Calu3 (cell line): ENCODE measurements at regions not wholly inside any gene's neighbourhood (a gene's known extent, or its start where the extent isn't known, plus 50 kb on each side); places are given as distances from the start of the nearest gene placed in this dataset.

ENCODE experiments used
- BruUV-seq: library from RNA; stranded (reverse); fragments of 400-500 nt; replicated peaks from 2 replicates; lab custom pipeline; 2021; lab: Mats Ljungman, UMichigan
- CTCF ChIA-PET: fragments of 300-600 bp; sonication (Branson Sonifier 250); formaldehyde crosslinking; loops from one replicate; lab custom pipeline; 2022; ENCODE audit warnings: antibody characterized with exemption; lab: Charles Lee
- DNase-seq: peaks from one replicate; pipeline ENCODE4 v3.0.0; 2022
- H3K27ac Mint-ChIP-seq: one replicate; pipeline ENCODE4 v1.8.0; 2022; ENCODE audit warnings: mixed read lengths; ENCODE audit not compliant: unreplicated experiment
- H3K27me3 Mint-ChIP-seq: one replicate; pipeline ENCODE4 v1.8.0; 2022; ENCODE audit warnings: mixed read lengths; ENCODE audit not compliant: unreplicated experiment
- H3K36me3 Mint-ChIP-seq: one replicate; pipeline ENCODE4 v1.8.0; 2022; ENCODE audit warnings: mild to moderate bottlenecking, moderate library complexity, mixed read lengths; ENCODE audit not compliant: insufficient read depth, unreplicated experiment
- H3K4me1 Mint-ChIP-seq: one replicate; pipeline ENCODE4 v1.8.0; 2022; ENCODE audit warnings: mild to moderate bottlenecking, low read depth, mixed read lengths; ENCODE audit not compliant: unreplicated experiment
- H3K4me3 Mint-ChIP-seq: one replicate; pipeline ENCODE4 v1.8.0; 2022; ENCODE audit warnings: mild to moderate bottlenecking, low read depth, moderate library complexity, mixed read lengths; ENCODE audit not compliant: unreplicated experiment
- H3K9me3 Mint-ChIP-seq: one replicate; pipeline ENCODE4 v1.8.0; 2022; ENCODE audit warnings: low read depth, mixed read lengths; ENCODE audit not compliant: unreplicated experiment
- CTCF ChIP-seq: fragments of 200-600 bp; IDR thresholded peaks from one replicate; pipeline ENCODE4 v1.8.0; 2022; ENCODE audit warnings: antibody characterized with exemption; ENCODE audit not compliant: unreplicated experiment
- intact Hi-C: fragments of 100-400 bp; cut with micrococcal nuclease; formaldehyde crosslinking; loops from one replicate; pipeline ENCODE4 v1.10.0; 2022; ENCODE audit not compliant: unreplicated experiment

DNA sequence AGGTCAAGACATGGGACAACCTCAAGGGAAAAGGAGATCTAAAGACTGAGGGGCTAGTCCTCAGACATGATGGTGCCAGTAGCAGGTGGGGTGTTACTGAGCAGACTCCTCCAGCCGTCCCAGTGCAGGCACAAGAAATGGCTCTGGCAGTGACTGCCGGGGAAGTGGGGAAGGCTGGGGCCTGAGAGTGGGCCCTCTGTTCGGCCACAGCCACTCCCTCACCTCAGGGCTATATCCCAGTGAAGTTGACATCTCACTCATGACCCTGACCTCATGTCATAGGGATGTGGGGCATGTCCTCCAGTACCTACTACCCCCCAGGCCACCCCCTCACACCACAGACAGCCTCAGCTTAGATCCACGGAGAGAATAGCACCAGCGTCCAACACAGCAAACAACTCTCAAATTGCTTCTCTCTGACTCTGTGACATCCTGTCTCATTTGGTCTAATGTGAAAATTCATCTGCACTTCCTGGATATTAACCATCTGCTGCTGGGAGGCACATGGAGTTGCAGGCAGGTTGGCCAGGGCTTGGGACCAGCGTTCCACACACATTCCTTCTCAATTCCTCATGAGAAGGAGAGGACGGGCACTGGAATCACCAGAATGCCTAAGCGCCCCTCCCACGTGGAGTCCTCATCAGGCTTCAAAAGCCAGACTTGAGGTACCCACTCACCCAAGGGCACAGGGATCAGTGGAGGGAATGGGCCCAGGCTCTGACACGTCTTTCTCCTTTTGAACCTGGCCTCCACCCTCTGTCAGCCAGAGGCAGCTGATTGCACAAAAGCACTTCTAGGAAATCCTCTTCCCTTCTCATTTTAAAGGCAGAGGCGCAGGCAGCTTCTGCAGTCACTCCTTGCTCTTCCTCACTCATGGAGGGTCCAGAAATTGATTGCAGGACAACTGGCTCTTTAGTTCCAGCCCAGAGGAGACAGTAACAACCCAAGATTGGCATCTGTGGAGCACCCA lies 163.6 kb upstream of the CST7 start:
- no peak for DNase-seq
- Mint-ChIP-seq H3K4me3 (no peak overlapping the region), H3K9me3 (no peaks in the 10 kb centered on the region), H3K27me3 (peaks cover 31% of the 10 kb centered on the region), H3K36me3 (no peaks in the 10 kb centered on the region), H3K27ac (no peak overlapping the region), H3K4me1 (no peaks in the 10 kb centered on the region)
- intact Hi-C loops = no loop called here
- TF ChIP-seq CTCF = no peak
- CTCF ChIA-PET = no interaction called here
- BruUV-seq = no TSS peak

GRCh38 chr20:24786111-24786495 lies 163.0 kb upstream of the CST7 start:
- DNase-seq = no peak
- H3K9me3 Mint-ChIP-seq = no peaks in the 10 kb centered on the region
- BruUV-seq = no TSS peak
- no peaks in the 10 kb centered on the region for H3K4me1 Mint-ChIP-seq
- intact Hi-C loops = no loop called here
- CTCF ChIA-PET = no interaction called here
- peaks cover 31% of the 10 kb centered on the region for H3K27me3 Mint-ChIP-seq
- H3K4me3 Mint-ChIP-seq = no peak overlapping the region
- H3K27ac Mint-ChIP-seq = no peak overlapping the region
- no peaks in the 10 kb centered on the region for H3K36me3 Mint-ChIP-seq
- TF ChIP-seq CTCF = no peak

DNA sequence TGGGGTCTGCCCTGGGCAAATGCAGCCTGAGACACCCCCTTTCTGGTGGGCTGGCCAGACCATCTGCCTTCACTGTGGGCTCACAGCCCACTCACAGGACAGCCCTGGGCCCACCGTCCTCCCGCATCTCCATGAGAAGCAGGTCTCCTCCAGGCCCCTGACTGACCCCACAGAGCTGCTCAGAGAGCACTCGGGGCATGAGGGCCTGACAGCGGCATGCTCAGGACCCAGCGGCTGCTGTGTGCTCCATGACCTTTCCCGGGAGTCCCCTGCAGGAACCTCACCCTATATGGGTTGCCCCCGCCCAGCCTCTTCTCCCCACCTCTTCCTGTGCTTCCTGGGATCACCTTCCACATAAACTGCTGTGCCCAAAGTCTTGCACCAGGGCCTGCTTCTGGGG lies 162.4 kb upstream of the CST7 start:
- BruUV-seq = no TSS peak
- Mint-ChIP-seq H3K4me3 (no peak overlapping the region), H3K9me3 (no peaks in the 10 kb centered on the region), H3K27ac (no peak overlapping the region), H3K27me3 (peaks cover 31% of the 10 kb centered on the region), H3K4me1 (no peaks in the 10 kb centered on the region), H3K36me3 (no peaks in the 10 kb centered on the region)
- CTCF ChIA-PET = no interaction called here
- intact Hi-C loops = no loop called here
- no peak for DNase-seq
- TF ChIP-seq CTCF = no peak

DNA sequence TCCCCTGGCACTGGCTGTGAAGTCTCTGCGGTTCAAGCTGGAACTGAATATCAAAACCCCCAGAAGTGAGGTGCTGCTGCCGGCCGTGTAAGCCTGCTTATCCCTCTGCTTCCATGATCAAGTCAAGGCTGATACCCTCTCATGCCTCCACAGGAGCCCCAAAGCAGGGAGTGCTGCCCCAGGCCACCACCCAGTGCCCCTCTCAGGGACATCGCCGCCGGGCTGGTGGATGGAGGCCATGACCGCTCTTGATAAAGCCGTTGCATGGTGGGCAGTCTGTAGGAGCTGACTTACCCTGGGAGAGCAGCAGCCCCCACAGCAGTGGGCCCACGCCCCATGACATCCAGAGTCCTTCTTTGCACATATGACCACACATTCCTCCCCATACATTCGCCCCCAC lies 162.0 kb upstream of the CST7 start:
- intact Hi-C loops = no loop called here
- H3K27ac Mint-ChIP-seq = no peak overlapping the region
- no peak for TF ChIP-seq CTCF
- H3K36me3 Mint-ChIP-seq = no peaks in the 10 kb centered on the region
- no peaks in the 10 kb centered on the region for H3K9me3 Mint-ChIP-seq
- CTCF ChIA-PET = no interaction called here
- BruUV-seq = no TSS peak
- DNase-seq = no peak
- H3K4me1 Mint-ChIP-seq = no peaks in the 10 kb centered on the region
- H3K27me3 Mint-ChIP-seq = peaks cover 31% of the 10 kb centered on the region
- no peak overlapping the region for H3K4me3 Mint-ChIP-seq
